ENCODE measurements at regions not wholly inside any gene's neighbourhood (a gene's known extent, or its start where the extent isn't known, plus 50 kb on each side); places are given as distances from the start of the nearest gene placed in this dataset.

DNA sequence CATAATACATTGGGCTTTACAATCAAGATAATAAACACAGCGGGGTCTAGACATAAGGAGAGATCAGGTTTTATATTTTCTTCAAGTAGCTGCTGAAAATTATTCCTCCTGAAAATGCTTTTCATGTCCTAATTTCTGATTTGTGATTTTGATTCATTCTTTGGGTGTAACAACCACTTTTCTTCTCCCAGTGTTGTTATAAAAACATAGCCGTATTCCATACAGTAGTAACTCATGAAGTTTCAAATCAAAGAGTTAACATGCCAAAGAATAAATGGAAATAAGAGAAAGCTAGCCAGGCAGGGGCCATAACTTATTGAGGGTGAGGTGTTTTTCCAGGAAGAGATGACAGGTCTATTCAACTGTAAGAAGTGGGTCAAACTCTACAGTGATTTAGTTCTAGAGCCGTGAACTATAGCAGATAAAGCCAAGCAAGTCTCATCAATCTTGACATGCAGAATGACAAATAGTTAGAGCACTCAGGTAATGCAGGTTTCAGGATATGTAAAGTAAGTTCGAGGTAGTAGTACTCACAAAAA lies 934.4 kb upstream of the SLITRK1 start:
- TF ChIP-seq CTCF (IDR thresholded peaks at IDR 0.05 in 2 of 3, conservative IDR thresholded peaks at IDR 0.05 in 1 of 3; ENCODE audit: borderline replicate concordance in 1 of 3, insufficient read depth in 1 of 3, low read depth in 2 of 3, low read length in 2 of 3) (no peak), CEBPB (IDR thresholded peaks at IDR 0.05; ENCODE audit: low read depth) (no peak), ELF1 (IDR thresholded peaks at IDR 0.05; ENCODE audit: borderline replicate concordance, low read depth) (no peak), POLR2AphosphoS5 (IDR thresholded peaks at IDR 0.05; ENCODE audit: low read depth, low read length) (no peak), EGR1 (IDR thresholded peaks at IDR 0.05; ENCODE audit: low read depth) (no peak), REST (IDR thresholded peaks at IDR 0.05; ENCODE audit: low read depth) (no peak), ZNF274 (IDR thresholded peaks at IDR 0.05; ENCODE audit: low read depth, low read length) (no peak), ATF3 (IDR thresholded peaks at IDR 0.05) (no peak), SP1 (IDR thresholded peaks at IDR 0.05; ENCODE audit: low read depth) (no peak), EZH2 (IDR thresholded peaks at IDR 0.05) (no peak)
- TF ChIP-seq, protein P1, sequence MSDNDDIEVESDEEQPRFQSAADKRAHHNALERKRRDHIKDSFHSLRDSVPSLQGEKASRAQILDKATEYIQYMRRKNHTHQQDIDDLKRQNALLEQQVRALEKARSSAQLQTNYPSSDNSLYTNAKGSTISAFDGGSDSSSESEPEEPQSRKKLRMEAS (IDR thresholded peaks at IDR 0.05) = no peak

Measured in HCT116 (cell line).